Panc1 (cell line): ENCODE measurements at regions not wholly inside any gene's neighbourhood (a gene's known extent, or its start where the extent isn't known, plus 50 kb on each side); places are given as distances from the start of the nearest gene placed in this dataset.

Experiments used
- ATAC-seq: fragments of 200-7000 bp; cut with Tn5 transposase; 2 replicates; pipeline ENCODE4 v1.9.1; 2020; ENCODE audit warnings: mild to moderate bottlenecking, moderate library complexity
- BruUV-seq: library from RNA; stranded (reverse); fragments of 400-500 nt; replicated peaks from 2 replicates; lab custom pipeline; 2021; lab: Mats Ljungman, UMichigan
- CTCF ChIA-PET: fragments of 300-600 bp; sonication (Branson Sonifier 250); formaldehyde crosslinking; loops from one replicate; lab custom pipeline; 2022; ENCODE audit warnings: antibody characterized with exemption; lab: Charles Lee
- POLR2A ChIA-PET: fragments of 300-600 bp; sonication (Branson Sonifier 250); formaldehyde crosslinking; loops from one replicate; lab custom pipeline; 2022; ENCODE audit warnings: antibody characterized with exemption; lab: Charles Lee
- DNase-seq: peaks from one replicate; pipeline ENCODE4 v3.0.0-alpha.2; 2010; ENCODE audit warnings: low read depth, low spot score
- H3K27ac ChIP-seq: 2 replicates; pipeline ENCODE4 v1.5.1; 2011; ENCODE audit warnings: mild to moderate bottlenecking, low read length, inconsistent platforms
- H3K27me3 ChIP-seq: fragments of 200-500 bp; sonication (Bioruptor generic); 2 replicates; pipeline ENCODE4 v1.6.0; 2014; ENCODE audit warnings: low read length, inconsistent platforms; ENCODE audit not compliant: control insufficient read depth, insufficient read depth
- H3K36me3 ChIP-seq: fragments of 200-500 bp; sonication (Bioruptor generic); 2 replicates; pipeline ENCODE4 v1.5.1; 2014; ENCODE audit warnings: inconsistent platforms, mild to moderate bottlenecking, low read length, moderate library complexity; ENCODE audit not compliant: control insufficient read depth, insufficient read depth
- H3K4me1 ChIP-seq: 2 replicates; pipeline ENCODE4 v1.5.1; 2011; ENCODE audit warnings: inconsistent platforms, mild to moderate bottlenecking, low read length, moderate library complexity; ENCODE audit not compliant: control insufficient read depth, insufficient read depth
- H3K4me3 ChIP-seq, 2 experiments: 2 replicates each; pipeline ENCODE4 v1.5.1; 2011 to 2012; ENCODE audit warnings: low read depth in 2 of 2, low read length in 2 of 2, mild to moderate bottlenecking in 2 of 2, inconsistent platforms in 1 of 2, moderate library complexity in 1 of 2
- H3K9me3 ChIP-seq: fragments of 200-500 bp; sonication (Bioruptor generic); 2 replicates; pipeline ENCODE4 v1.5.1; 2014; ENCODE audit warnings: low read depth, mild to moderate bottlenecking, inconsistent platforms, low read length, moderate library complexity; ENCODE audit not compliant: control insufficient read depth, insufficient read depth
- POLR2AphosphoS5 ChIP-seq: IDR thresholded peaks from 2 replicates; pipeline ENCODE4 v1.6.1; 2012; ENCODE audit warnings: mild to moderate bottlenecking, low read depth, low read length, moderate library complexity
- SIN3A ChIP-seq: IDR thresholded peaks from 2 replicates; pipeline ENCODE4 v1.6.1; 2012; ENCODE audit warnings: low read depth, mild to moderate bottlenecking, low read length, moderate library complexity, borderline replicate concordance; ENCODE audit not compliant: insufficient read depth
- TCF7L2 ChIP-seq: IDR thresholded peaks from 2 replicates; pipeline ENCODE4 v1.6.1; 2011; ENCODE audit warnings: mild to moderate bottlenecking, low read depth, low read length, inconsistent platforms
- in situ Hi-C: cut with HindIII; loops from 2 replicates; pipeline ENCODE4 v1.10.0; 2016; ENCODE audit warnings: low sequenced_read_pairs, low pct_unique_long_range_greater_than_20kb
- intact Hi-C: fragments of 100-400 bp; cut with micrococcal nuclease; formaldehyde crosslinking; loops from one replicate; pipeline ENCODE4 v1.10.0; 2022; ENCODE audit not compliant: unreplicated experiment
- TF ChIP-seq, protein P1 (sequence below), 2 experiments: IDR thresholded peaks; 2 replicates each; pipeline ENCODE4 v1.6.1; 2011 to 2012; ENCODE audit warnings: low read depth in 2 of 2, control low read depth in 1 of 2, low read length in 1 of 2, mild to moderate bottlenecking in 1 of 2, moderate library complexity in 1 of 2; ENCODE audit not compliant: insufficient read depth in 1 of 2
- TF ChIP-seq, protein P2 (sequence below): fragments of 450-650 bp; IDR thresholded peaks from 2 replicates; pipeline ENCODE4 v1.5.1; 2017; ENCODE audit warnings: mild to moderate bottlenecking

DNA sequence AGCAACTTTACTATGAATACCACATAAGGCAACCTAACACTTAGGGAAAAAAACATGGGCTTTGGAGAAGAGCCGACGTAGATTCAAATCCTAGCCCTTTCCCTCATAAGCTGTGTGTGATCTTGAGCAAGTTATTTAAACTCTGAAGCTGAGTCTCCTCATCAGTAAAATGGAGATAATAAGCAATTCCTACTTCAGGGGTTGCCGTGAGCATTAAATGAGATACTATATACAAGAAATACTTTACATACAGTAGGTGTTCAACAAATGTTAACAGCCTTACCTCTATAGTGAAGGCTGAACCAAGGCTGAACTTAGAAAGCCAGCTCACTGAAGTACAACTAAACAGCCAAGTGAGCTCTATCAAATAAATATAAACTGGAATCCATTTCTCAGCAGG, 146.2 kb upstream of the DKK2 start:
- Histone ChIP-seq H3K27ac (no peak overlapping the region), H3K36me3 (no peaks in the 10 kb centered on the region), H3K4me3 (no peak overlapping the region), H3K27me3 (no peaks in the 10 kb centered on the region), H3K9me3 (no peaks in the 10 kb centered on the region), H3K4me1 (no peaks in the 10 kb centered on the region)
- ChIA-PET CTCF (no interaction called here), POLR2A (no interaction called here)
- BruUV-seq = no TSS peak
- DNase-seq (no peak), ATAC-seq (no peak)
- intact Hi-C loops (loop anchor here (5.0 to 10.0 kb wide), 2 partner anchors 148 to 810 kb away; partner anchors contain the start of gene DKK2), in situ Hi-C loops (no loop called here)
- TF ChIP-seq TCF7L2 (no peak), POLR2AphosphoS5 (no peak), SIN3A (no peak)
- TF ChIP-seq, protein P1, sequence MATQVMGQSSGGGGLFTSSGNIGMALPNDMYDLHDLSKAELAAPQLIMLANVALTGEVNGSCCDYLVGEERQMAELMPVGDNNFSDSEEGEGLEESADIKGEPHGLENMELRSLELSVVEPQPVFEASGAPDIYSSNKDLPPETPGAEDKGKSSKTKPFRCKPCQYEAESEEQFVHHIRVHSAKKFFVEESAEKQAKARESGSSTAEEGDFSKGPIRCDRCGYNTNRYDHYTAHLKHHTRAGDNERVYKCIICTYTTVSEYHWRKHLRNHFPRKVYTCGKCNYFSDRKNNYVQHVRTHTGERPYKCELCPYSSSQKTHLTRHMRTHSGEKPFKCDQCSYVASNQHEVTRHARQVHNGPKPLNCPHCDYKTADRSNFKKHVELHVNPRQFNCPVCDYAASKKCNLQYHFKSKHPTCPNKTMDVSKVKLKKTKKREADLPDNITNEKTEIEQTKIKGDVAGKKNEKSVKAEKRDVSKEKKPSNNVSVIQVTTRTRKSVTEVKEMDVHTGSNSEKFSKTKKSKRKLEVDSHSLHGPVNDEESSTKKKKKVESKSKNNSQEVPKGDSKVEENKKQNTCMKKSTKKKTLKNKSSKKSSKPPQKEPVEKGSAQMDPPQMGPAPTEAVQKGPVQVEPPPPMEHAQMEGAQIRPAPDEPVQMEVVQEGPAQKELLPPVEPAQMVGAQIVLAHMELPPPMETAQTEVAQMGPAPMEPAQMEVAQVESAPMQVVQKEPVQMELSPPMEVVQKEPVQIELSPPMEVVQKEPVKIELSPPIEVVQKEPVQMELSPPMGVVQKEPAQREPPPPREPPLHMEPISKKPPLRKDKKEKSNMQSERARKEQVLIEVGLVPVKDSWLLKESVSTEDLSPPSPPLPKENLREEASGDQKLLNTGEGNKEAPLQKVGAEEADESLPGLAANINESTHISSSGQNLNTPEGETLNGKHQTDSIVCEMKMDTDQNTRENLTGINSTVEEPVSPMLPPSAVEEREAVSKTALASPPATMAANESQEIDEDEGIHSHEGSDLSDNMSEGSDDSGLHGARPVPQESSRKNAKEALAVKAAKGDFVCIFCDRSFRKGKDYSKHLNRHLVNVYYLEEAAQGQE (IDR thresholded peaks at IDR 0.05; ENCODE audit: insufficient read depth in 1 of 2, low read depth in 2 of 2, low read length in 1 of 2) = no peak
- TF ChIP-seq, protein P2, sequence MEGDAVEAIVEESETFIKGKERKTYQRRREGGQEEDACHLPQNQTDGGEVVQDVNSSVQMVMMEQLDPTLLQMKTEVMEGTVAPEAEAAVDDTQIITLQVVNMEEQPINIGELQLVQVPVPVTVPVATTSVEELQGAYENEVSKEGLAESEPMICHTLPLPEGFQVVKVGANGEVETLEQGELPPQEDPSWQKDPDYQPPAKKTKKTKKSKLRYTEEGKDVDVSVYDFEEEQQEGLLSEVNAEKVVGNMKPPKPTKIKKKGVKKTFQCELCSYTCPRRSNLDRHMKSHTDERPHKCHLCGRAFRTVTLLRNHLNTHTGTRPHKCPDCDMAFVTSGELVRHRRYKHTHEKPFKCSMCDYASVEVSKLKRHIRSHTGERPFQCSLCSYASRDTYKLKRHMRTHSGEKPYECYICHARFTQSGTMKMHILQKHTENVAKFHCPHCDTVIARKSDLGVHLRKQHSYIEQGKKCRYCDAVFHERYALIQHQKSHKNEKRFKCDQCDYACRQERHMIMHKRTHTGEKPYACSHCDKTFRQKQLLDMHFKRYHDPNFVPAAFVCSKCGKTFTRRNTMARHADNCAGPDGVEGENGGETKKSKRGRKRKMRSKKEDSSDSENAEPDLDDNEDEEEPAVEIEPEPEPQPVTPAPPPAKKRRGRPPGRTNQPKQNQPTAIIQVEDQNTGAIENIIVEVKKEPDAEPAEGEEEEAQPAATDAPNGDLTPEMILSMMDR = no peak

DNA sequence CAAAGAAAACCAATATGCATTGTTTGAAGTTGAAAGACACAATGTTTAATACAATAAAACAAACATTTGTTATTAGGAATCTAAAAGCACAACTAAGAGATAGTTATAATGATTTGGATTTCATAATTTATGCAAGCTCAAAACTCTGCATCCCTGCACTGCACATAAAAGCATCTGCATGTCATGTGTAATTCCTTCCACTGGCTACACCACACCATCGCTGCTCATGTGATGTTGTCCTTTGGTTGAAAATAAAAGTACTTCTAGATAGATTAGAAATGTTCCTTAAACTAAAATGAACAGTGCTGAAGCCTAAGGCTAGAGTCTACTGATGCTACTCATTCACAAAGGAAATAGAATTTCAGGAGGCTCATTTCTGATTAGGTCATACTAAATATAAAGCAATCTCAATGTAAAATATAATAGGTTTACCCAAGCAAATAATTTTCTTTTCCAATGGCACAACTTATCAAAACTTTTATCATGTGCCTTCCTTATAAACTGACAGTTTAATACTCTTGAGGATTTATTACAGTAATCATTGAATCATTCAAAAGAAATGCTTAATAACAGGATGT, 130.8 kb upstream of the DKK2 start:
- ChIA-PET POLR2A (no interaction called here), CTCF (interaction anchor here (0.7 kb wide), 1 partner anchor 408 kb away, joined by 5 read pairs; no protein-coding TSS in a partner anchor)
- no TSS peak for BruUV-seq
- Histone ChIP-seq H3K9me3 (no peaks in the 10 kb centered on the region), H3K36me3 (no peaks in the 10 kb centered on the region), H3K27me3 (no peaks in the 10 kb centered on the region), H3K27ac (no peak overlapping the region), H3K4me3 (no peak overlapping the region), H3K4me1 (no peaks in the 10 kb centered on the region)
- intact Hi-C loops = no loop called here
- in situ Hi-C loops = no loop called here
- TF ChIP-seq TCF7L2 (no peak), POLR2AphosphoS5 (no peak), SIN3A (no peak)
- TF ChIP-seq, protein P1 (IDR thresholded peaks at IDR 0.05; ENCODE audit: insufficient read depth in 1 of 2, low read depth in 2 of 2, low read length in 1 of 2) = no peak
- TF ChIP-seq, protein P2 = no peak
- DNase-seq (no peak), ATAC-seq (no peak)
